ENCODE measurements at regions not wholly inside any gene's neighbourhood (a gene's known extent, or its start where the extent isn't known, plus 50 kb on each side); places are given as distances from the start of the nearest gene placed in this dataset.
"Not testable (repeated sequence)": the region's sequence is repeated elsewhere in the genome, so short reads cannot be mapped to it uniquely, and the experiment has no call there.

- DNase-seq, result no peak
Observed at GRCh38 chr15:66884661-66885237, 180.7 kb upstream of the SMAD3 start.

DNA sequence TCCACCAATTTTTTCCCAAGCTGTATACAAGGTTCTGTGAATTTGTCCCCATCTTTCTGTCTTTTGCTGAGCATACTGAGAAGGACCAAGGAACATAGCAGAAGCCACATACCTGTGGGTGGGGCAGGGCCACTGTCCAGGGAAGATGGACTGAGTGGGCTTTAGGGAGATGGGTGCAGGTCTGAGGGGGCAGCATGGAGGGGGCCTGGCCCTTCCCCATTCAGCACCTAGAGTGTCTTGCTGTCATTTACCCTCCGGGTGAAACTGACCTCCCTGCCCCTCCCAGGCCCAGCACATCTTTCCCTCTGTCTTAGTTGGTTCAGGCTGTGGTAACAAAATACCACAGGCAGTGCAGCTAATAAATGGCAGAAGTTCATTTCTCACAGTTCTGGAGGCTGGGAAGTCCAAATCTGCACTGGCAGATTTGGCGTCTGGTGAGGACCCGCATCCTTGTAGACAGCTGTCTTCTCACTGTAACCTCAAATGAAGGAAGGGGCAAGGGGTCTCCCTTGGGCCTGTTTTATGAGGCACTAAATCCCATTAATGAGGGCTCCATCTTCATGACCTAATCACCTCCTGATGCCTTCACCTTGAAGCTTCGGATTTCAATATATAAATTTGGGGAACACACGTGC is 180.0 kb upstream of the SMAD3 start:
- DNase-seq, result no peak

GRCh38 chr15:66886241-66886675 is 179.1 kb upstream of the SMAD3 start:
- no peak for DNase-seq

DNA sequence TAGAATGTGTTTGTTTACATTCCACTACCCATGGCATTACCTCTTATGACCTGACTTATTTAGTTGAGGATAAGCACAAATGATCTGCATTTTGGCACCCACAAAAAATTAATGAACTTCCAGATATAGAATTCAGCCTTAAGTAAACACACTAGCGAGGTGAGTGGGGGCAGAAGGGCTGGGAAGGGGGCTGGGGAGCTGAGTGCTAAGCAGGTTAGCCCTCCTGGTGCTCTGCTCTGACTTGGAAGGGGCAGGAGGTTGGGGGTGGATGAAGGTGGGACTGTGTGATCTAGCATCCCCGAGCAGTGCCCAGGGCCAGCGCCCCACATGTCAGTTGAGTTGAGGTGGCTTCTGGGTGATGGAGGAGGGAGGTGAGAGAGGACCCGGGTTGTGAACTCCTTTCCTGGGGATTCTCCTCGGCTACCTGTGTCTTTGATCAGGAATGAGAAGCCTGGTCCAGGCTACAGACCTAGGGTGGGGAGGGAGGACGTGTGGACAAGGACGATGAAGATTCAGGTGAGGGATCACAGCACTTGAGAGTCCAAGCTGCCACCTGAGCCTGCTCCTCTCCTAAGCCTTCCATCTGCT is 178.6 kb upstream of the SMAD3 start:
- no peak for DNase-seq

DNA sequence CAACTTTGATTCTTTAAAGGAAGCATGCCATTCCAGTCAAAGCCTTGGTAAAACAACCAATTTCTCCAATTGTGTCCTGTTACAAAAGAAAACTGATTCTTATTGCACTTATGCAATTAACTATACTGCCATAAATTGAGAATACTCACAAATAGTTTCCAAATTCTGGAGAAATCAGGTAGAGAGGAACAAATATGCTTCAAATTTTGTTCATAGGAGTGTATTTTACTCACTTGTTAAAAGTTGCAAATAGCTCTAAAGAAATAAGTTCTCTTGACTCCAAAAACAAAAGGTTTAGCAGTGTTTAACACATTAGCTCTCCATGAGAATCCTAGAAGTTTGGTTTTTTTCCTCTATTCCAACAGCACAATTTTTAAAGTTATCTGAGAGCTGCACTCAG is 176.1 kb upstream of the SMAD3 start:
- DNase-seq, result not testable (repeated sequence)

DNA sequence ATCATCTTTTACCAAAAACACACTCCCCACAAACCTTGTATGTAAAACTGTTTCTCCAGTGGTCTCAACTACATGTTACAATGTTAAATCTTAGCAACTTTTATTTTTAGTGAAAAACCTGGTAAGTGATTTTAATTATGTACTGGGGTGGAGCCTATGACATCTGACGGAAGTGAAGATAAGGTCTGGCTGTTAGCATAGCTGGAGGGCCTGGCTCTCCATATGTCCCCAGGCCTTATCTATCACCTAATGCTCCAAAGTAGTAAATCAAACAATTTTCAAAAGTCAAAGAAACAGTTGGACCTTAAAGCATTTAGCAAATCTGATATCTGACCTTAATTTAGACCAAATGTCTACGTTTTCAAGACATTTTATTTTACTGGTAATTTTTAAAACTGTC is 173.6 kb upstream of the SMAD3 start:
- no peak for DNase-seq

GRCh38 chr15:66893294-66893693 is 172.1 kb upstream of the SMAD3 start:
- DNase-seq, result no peak

- DNase-seq, result no peak
Observed at GRCh38 chr15:66894363-66894762, 171.0 kb upstream of the SMAD3 start.

DNA sequence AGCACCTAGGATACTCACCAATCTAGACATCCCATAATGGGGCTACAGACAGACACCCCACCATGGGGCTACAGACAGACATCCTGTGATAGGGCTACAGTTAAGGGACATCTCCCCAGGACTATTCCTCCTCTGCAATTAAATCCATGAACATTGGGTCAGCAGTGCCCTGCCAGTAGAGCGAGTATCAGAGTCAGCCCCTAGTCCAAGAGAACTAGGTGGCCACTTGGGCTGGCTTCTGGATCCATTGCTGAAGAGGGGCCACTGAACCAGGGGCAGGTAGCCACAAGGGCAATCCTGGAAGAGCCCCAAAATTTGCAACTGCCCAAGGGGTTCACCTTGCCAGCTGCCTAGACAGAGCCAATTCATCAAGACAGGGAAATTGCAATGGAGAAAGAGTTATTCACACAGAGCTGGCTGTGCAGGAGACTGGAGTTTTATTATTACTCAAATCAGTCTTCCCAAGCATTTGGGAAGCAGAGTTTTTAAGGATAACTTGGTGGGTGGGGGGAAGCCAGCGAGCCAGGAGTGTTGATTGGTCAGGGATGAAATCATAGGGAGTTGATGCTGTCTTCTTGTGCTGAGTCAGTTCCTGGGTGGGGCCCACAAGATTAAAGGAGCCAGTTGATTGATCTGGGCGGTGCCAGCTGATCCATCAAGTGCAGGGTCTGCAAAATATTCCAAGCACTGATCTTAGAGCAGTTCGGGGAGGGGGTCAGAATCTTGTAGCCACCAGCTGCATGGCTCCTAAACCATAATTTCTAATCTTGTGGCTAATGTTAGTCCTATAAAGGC is 170.2 kb upstream of the SMAD3 start:
- DNase-seq, result no peak

GRCh38 chr15:66895794-66896453 is 169.5 kb upstream of the SMAD3 start:
- DNase-seq, result no peak

- no peak for DNase-seq
Observed at GRCh38 chr15:66896611-66897010, 168.8 kb upstream of the SMAD3 start.

- no peak for DNase-seq
Observed at GRCh38 chr15:66897416-66897815, 168.0 kb upstream of the SMAD3 start.

GRCh38 chr15:66897971-66898370 is 167.4 kb upstream of the SMAD3 start:
- DNase-seq, result no peak

- no peak for DNase-seq
Observed at GRCh38 chr15:66898656-66899386, 166.6 kb upstream of the SMAD3 start.

GRCh38 chr15:66899555-66900350 is 165.6 kb upstream of the SMAD3 start:
- DNase-seq, result no peak

DNA sequence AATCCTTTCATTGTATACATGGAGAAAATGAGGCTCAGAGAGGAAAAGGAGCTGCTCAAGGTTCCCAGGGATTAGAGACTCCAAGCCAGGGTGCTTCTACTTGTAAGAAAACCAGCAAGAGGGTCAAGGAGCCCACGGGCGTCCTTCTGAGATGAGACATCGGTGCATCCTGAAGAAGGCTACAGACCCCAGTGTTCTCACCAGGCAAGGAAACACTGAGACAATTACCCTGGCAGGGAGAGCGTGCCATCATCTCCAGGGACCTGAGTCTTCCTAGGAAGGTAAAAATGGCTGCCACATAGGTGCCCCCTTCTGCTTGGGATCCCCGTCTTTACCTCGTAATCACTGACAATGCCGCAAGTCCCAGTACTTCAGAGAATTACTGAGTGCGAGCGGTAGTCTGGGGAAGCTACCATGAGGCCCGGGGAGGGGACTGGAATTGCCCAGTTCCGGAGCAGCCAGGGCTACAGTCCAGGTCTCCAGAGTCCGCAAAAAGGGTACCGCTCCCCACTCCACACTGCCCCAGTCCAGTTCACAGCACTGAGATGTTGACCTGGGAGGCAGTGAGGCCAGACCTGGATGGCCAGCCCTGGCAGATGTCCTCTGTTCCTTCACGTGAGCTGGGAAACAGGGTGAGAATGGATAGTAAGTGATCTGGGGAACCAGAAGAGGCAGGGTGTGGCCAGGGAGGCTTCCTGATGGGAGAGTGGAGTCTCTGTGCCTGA is 164.7 kb upstream of the SMAD3 start:
- DNase-seq, result no peak

GRCh38 chr15:66901336-66902100 is 163.9 kb upstream of the SMAD3 start:
- no peak for DNase-seq

GRCh38 chr15:66905185-66905584 is 160.2 kb upstream of the SMAD3 start:
- no peak for DNase-seq

DNA sequence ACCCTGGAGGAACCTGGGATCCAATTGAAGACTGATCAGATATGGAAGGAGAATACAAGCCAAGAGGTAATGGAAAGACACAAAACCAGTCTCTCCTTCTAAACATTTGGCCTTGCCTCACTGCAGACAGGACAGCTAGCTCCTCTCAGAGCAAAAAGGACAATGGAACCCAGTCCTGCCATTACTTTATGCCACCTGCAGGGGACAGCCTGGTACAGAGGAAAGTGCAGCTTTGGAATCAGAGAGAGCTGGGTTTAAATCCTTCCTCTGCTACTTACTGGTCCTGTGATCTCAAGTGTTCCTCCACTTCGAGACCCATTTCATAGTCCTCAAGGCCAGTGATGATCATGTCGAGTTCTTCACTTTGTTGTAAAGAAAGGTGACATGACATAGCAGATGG is 159.4 kb upstream of the SMAD3 start:
- no peak for DNase-seq

Data from effector CD8-positive, alpha-beta T cell (primary cell).